Parathyroid adenoma (tissue), 2 donors: ENCODE measurements at regions not wholly inside any gene's neighbourhood (a gene's known extent, or its start where the extent isn't known, plus 50 kb on each side); places are given as distances from the start of the nearest gene placed in this dataset.

ENCODE experiments used
- H2AFZ ChIP-seq: fragments of 300-600 bp; sonication (generic); one replicate; pipeline ENCODE4 v1.7.0; 2017; ENCODE audit warnings: antibody characterized with exemption, mild to moderate bottlenecking
- H3K27ac ChIP-seq: fragments of 300-600 bp; sonication (generic); one replicate; pipeline ENCODE4 v1.7.0; 2017
- H3K27me3 ChIP-seq: fragments of 300-600 bp; sonication (generic); one replicate; pipeline ENCODE4 v1.7.0; 2017; ENCODE audit warnings: low read length; ENCODE audit not compliant: control insufficient read depth, insufficient read depth
- H3K36me3 ChIP-seq: fragments of 300-600 bp; sonication (generic); one replicate; pipeline ENCODE4 v1.7.0; 2017; ENCODE audit warnings: low read length; ENCODE audit not compliant: control insufficient read depth, insufficient read depth
- H3K4me1 ChIP-seq: fragments of 300-600 bp; sonication (generic); one replicate; pipeline ENCODE4 v1.7.0; 2017; ENCODE audit warnings: control low read depth
- H3K4me2 ChIP-seq: fragments of 300-600 bp; sonication (generic); one replicate; pipeline ENCODE4 v1.7.0; 2017; ENCODE audit warnings: low read length
- H3K4me3 ChIP-seq: fragments of 300-600 bp; sonication (generic); one replicate; pipeline ENCODE4 v1.7.0; 2017; ENCODE audit warnings: low read depth, low read length
- H3K79me2 ChIP-seq: fragments of 300-600 bp; sonication (generic); one replicate; pipeline ENCODE4 v1.7.0; 2017; ENCODE audit warnings: control low read depth
- H3K9ac ChIP-seq: fragments of 300-600 bp; sonication (generic); one replicate; pipeline ENCODE4 v1.7.0; 2017; ENCODE audit warnings: mild to moderate bottlenecking
- H3K9me3 ChIP-seq: fragments of 300-600 bp; sonication (generic); one replicate; pipeline ENCODE4 v1.7.0; 2017; ENCODE audit warnings: low read length; ENCODE audit not compliant: control insufficient read depth
- TF ChIP-seq, protein P1 (sequence below): fragments of 300-600 bp; sonication (generic); IDR thresholded peaks from one replicate; pipeline ENCODE4 v1.7.0; 2017; ENCODE audit warnings: antibody characterized with exemption, mild to moderate bottlenecking
- donor health status: primary hyperparathyroidism.

GRCh38 chr18:50460716-50461115, 85.9 kb downstream of the SKA1 start:
- no peaks in the 10 kb centered on the region for H3K27me3 ChIP-seq
- no peaks in the 10 kb centered on the region for H3K4me1 ChIP-seq
- TF ChIP-seq, protein P1, sequence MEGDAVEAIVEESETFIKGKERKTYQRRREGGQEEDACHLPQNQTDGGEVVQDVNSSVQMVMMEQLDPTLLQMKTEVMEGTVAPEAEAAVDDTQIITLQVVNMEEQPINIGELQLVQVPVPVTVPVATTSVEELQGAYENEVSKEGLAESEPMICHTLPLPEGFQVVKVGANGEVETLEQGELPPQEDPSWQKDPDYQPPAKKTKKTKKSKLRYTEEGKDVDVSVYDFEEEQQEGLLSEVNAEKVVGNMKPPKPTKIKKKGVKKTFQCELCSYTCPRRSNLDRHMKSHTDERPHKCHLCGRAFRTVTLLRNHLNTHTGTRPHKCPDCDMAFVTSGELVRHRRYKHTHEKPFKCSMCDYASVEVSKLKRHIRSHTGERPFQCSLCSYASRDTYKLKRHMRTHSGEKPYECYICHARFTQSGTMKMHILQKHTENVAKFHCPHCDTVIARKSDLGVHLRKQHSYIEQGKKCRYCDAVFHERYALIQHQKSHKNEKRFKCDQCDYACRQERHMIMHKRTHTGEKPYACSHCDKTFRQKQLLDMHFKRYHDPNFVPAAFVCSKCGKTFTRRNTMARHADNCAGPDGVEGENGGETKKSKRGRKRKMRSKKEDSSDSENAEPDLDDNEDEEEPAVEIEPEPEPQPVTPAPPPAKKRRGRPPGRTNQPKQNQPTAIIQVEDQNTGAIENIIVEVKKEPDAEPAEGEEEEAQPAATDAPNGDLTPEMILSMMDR, result no peak
- no peak overlapping the region for H3K27ac ChIP-seq
- no peak overlapping the region for H3K4me3 ChIP-seq
- H2AFZ ChIP-seq, result no peak overlapping the region
- H3K79me2 ChIP-seq, result no peaks in the 10 kb centered on the region
- no peaks in the 10 kb centered on the region for H3K36me3 ChIP-seq
- H3K4me2 ChIP-seq, result no peak overlapping the region
- H3K9me3 ChIP-seq, result no peaks in the 10 kb centered on the region
- no peak overlapping the region for H3K9ac ChIP-seq

DNA sequence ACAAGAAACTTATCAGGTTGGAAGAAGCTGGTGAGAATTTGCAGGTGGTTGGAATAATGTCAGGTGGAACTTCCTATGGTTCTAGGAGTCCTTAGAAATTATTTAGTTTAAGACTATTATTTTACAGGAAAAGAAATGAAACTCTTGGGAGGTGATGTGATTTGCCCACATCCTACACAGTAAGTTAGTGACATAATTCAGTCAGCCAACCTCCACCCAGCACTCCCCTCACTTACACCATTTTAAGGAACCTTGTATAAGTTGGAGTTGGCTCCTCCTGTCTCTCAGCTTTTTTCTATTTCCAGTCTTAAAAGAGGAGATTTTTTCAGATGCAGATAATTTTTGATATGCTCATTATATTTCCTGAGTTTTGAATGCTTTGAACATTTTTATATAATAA, 86.4 kb downstream of the SKA1 start:
- no peak overlapping the region for H3K4me3 ChIP-seq

DNA sequence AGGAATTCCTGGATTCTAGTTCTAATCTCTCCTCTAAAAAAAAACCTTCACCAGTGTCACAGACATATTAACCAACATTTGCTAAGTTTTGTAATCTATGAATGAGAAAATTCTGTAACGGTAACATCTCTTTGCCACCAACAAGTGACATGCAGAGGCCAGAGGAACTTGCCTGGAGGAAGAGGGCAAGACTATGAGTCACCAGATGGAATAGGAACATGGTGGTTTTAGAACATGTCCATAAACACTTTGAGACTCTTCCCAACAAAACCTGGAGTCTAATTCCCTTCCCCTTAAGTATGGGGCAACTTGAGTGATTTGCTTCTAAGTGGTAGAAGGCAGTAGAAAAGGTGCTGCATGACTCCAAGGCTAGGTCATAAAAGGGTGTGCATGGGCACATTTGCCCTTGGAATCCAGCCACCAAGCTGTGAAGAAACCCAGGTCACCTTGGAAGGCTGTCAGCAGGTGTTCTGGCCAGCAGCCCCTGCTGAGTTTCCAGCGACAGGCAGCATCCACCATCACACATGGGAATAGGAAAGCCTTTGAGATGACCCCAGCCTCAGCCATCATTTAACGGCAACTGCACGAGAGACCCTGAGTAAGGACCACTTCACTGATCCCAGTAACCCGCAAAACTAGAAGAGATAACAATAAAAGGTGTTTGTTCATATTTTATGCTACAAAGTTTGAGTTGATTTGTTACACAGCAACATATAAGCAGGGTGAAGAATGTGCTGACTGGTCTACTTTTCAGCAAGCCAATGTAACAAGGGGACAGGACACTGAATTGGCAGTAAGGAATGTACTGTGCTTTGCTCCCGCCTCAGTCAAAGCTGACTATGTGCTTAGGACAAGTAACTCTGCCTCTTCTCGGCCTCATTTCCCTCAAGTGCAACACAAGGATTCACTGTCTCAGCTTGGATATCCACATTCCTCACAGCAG, 90.6 kb downstream of the SKA1 start:
- H3K79me2 ChIP-seq, result no peaks in the 10 kb centered on the region
- no peaks in the 10 kb centered on the region for H3K27me3 ChIP-seq
- no peaks in the 10 kb centered on the region for H3K4me1 ChIP-seq
- TF ChIP-seq, protein P1, result no peak
- no peak overlapping the region for H3K4me3 ChIP-seq
- no peak overlapping the region for H3K4me2 ChIP-seq
- no peak overlapping the region for H3K27ac ChIP-seq
- H2AFZ ChIP-seq, result no peak overlapping the region
- no peaks in the 10 kb centered on the region for H3K36me3 ChIP-seq
- H3K9ac ChIP-seq, result no peak overlapping the region
- H3K9me3 ChIP-seq, result no peaks in the 10 kb centered on the region

More for the DNA sequence above, 86.4 kb downstream of the SKA1 start:
- TF ChIP-seq, protein P1, result no peak
- Histone ChIP-seq H2AFZ (no peak overlapping the region), H3K4me2 (no peak overlapping the region), H3K36me3 (no peaks in the 10 kb centered on the region), H3K27ac (no peak overlapping the region), H3K79me2 (no peaks in the 10 kb centered on the region), H3K9ac (no peak overlapping the region), H3K27me3 (no peaks in the 10 kb centered on the region), H3K4me1 (no peaks in the 10 kb centered on the region), H3K9me3 (no peaks in the 10 kb centered on the region)

GRCh38 chr18:50466634-50467033, 91.8 kb downstream of the SKA1 start:
- Histone ChIP-seq H3K79me2 (no peaks in the 10 kb centered on the region), H3K9me3 (no peaks in the 10 kb centered on the region), H3K27me3 (no peaks in the 10 kb centered on the region), H3K4me3 (no peak overlapping the region), H3K4me2 (no peak overlapping the region), H3K9ac (no peak overlapping the region), H3K27ac (no peak overlapping the region), H3K36me3 (no peaks in the 10 kb centered on the region), H2AFZ (no peak overlapping the region), H3K4me1 (no peaks in the 10 kb centered on the region)
- TF ChIP-seq, protein P1, result no peak

GRCh38 chr18:50468807-50469206, 91.1 kb upstream of the MAPK4 start:
- Histone ChIP-seq H3K27me3 (no peaks in the 10 kb centered on the region), H3K27ac (no peak overlapping the region), H3K9me3 (no peaks in the 10 kb centered on the region), H3K4me1 (no peaks in the 10 kb centered on the region), H3K36me3 (no peaks in the 10 kb centered on the region), H3K4me3 (no peak overlapping the region), H2AFZ (no peak overlapping the region), H3K9ac (no peak overlapping the region), H3K4me2 (no peak overlapping the region), H3K79me2 (no peaks in the 10 kb centered on the region)
- TF ChIP-seq, protein P1, result no peak
